K562 (cell line): ENCODE measurements at regions not wholly inside any gene's neighbourhood (a gene's known extent, or its start where the extent isn't known, plus 50 kb on each side); places are given as distances from the start of the nearest gene placed in this dataset.
A peak's percentile ranks its signal among the peaks of the same experiment; 100 is the strongest.

ENCODE experiments used
- BACH1 ChIP-seq: fragments of 200-800 bp; sonication (Bioruptor generic); IDR thresholded peaks from 2 replicates; pipeline ENCODE4 v1.6.1; 2016; ENCODE audit warnings: missing genetic modification characterization, missing compliant biosample characterization
- ELF2 ChIP-seq: fragments of 250-450 bp; sonication (Bioruptor Pico); IDR thresholded peaks from 2 replicates; pipeline ENCODE4 v1.5.0; 2021; ENCODE audit warnings: mild to moderate bottlenecking
- FOXJ2 ChIP-seq: fragments of 200-800 bp; sonication (Bioruptor generic); IDR thresholded peaks from 2 replicates; pipeline ENCODE4 v1.6.1; 2016; ENCODE audit warnings: missing genetic modification characterization, missing compliant biosample characterization
- GTF3C2 ChIP-seq: IDR thresholded peaks from 3 replicates; pipeline ENCODE4 v1.6.1; 2011; ENCODE audit warnings: borderline replicate concordance, mild to moderate bottlenecking, moderate library complexity; ENCODE audit not compliant: insufficient read length; ENCODE audit errors: extremely low read depth
- MEIS2 ChIP-seq: fragments of 450-650 bp; IDR thresholded peaks from 2 replicates; pipeline ENCODE4 v1.6.1; 2014; ENCODE audit warnings: mild to moderate bottlenecking; ENCODE audit not compliant: partially characterized antibody
- MGA ChIP-seq: fragments of 450-650 bp; IDR thresholded peaks from 2 replicates; pipeline ENCODE4 v1.6.1; 2016; ENCODE audit warnings: mild to moderate bottlenecking, moderate library complexity
- NR1H2 ChIP-seq: sonication (generic); formaldehyde crosslinking; IDR thresholded peaks from 2 replicates; pipeline ENCODE4 v1.4.0; 2020; ENCODE audit warnings: mild to moderate bottlenecking, missing genetic modification reagents
- PRMT5 ChIP-seq: sonication (generic); formaldehyde crosslinking; IDR thresholded peaks from 2 replicates; pipeline ENCODE4 v1.5.0; 2020; ENCODE audit warnings: missing genetic modification reagents
- SREBF1 ChIP-seq: fragments of 150-350 bp; IDR thresholded peaks from 2 replicates; pipeline ENCODE4 v1.6.1; 2014; ENCODE audit warnings: antibody characterized with exemption, low read depth, low read length, borderline replicate concordance
- XRCC4 ChIP-seq: IDR thresholded peaks from one replicate; pipeline ENCODE4 v1.6.1; 2011; ENCODE audit not compliant: insufficient read depth, insufficient read length; ENCODE audit errors: extremely low read depth
- YY1 ChIP-seq, 3 experiments: IDR thresholded peaks; 2 replicates each; pipeline ENCODE4 v1.6.1; 2011; ENCODE audit warnings: low read length in 2 of 3, mild to moderate bottlenecking in 2 of 3, moderate library complexity in 2 of 3, borderline replicate concordance in 1 of 3, control low read depth in 1 of 3, low read depth in 1 of 3; ENCODE audit not compliant: insufficient read depth in 3 of 3, insufficient replicate concordance in 2 of 3, control insufficient read depth in 1 of 3, insufficient read length in 1 of 3; ENCODE audit errors: extremely low read depth in 1 of 3
- ZNF583 ChIP-seq: fragments of 250-450 bp; sonication (Bioruptor Pico); IDR thresholded peaks from 2 replicates; pipeline ENCODE4 v1.4.0; 2020

- TF ChIP-seq BACH1 (peak; percentile 56; the same call in 1 of the 2 replicates), ELF2 (CRISPR knock-in tag) (peak; percentile 32; the same call in 1 of the 2 replicates), NR1H2 (CRISPR knock-in tag) (no peak), MEIS2 (peak; percentile 45), MGA (0 out of 2 replicates have a peak, but pooled peaks have one; percentile 14), PRMT5 (CRISPR knock-in tag) (no peak), FOXJ2 (tag) (no peak), ZNF583 (CRISPR knock-in tag) (no peak), XRCC4 (no peak), GTF3C2 (no peak), SREBF1 (no peak), YY1 (IDR thresholded peaks at IDR 0.05; ENCODE audit: borderline replicate concordance in 1 of 3, control insufficient read depth in 1 of 3, extremely low read depth in 1 of 3, insufficient read depth in 3 of 3, insufficient read length in 1 of 3, insufficient replicate concordance in 2 of 3, low read depth in 1 of 3, low read length in 2 of 3) (no peak)
Observed at GRCh38 chr20:53828088-53828681, 234.5 kb upstream of the ZNF217 start (continued).
